KMS-11 (cell line): ENCODE measurements at regions not wholly inside any gene's neighbourhood (a gene's known extent, or its start where the extent isn't known, plus 50 kb on each side); places are given as distances from the start of the nearest gene placed in this dataset.

Experiments used
- H2AFZ ChIP-seq: fragments of 200-600 bp; sonication (generic); 2 replicates; pipeline ENCODE4 v1.6.1; 2016; ENCODE audit warnings: antibody characterized with exemption, mixed run types, low read depth
- H3K27ac ChIP-seq: fragments of 200-600 bp; sonication (generic); 2 replicates; pipeline ENCODE4 v1.6.1; 2016; ENCODE audit warnings: mild to moderate bottlenecking, mixed run types
- H3K27me3 ChIP-seq: fragments of 200-600 bp; sonication (generic); 2 replicates; pipeline ENCODE4 v1.6.1; 2017; ENCODE audit warnings: mild to moderate bottlenecking, low read depth, mixed run types, moderate library complexity; ENCODE audit not compliant: insufficient read depth
- H3K36me3 ChIP-seq: fragments of 200-600 bp; sonication (generic); 2 replicates; pipeline ENCODE4 v1.6.1; 2017; ENCODE audit warnings: mild to moderate bottlenecking, mixed run types; ENCODE audit not compliant: insufficient read depth
- H3K4me1 ChIP-seq: fragments of 200-600 bp; sonication (generic); 2 replicates; pipeline ENCODE4 v1.6.1; 2016; ENCODE audit warnings: mild to moderate bottlenecking, low read depth, mixed run types; ENCODE audit not compliant: poor library complexity, severe bottlenecking
- H3K4me2 ChIP-seq: fragments of 200-600 bp; sonication (generic); 2 replicates; pipeline ENCODE4 v1.7.0; 2016; ENCODE audit warnings: mild to moderate bottlenecking, mixed run types
- H3K4me3 ChIP-seq: fragments of 200-600 bp; sonication (generic); IDR thresholded peaks from 2 replicates; pipeline ENCODE4 v1.6.1; 2017; ENCODE audit warnings: low read depth, low read length, mixed read lengths; ENCODE audit not compliant: insufficient read depth
- H3K79me2 ChIP-seq: fragments of 200-600 bp; sonication (generic); 2 replicates; pipeline ENCODE4 v1.6.1; 2016; ENCODE audit warnings: low read depth, mixed run types; ENCODE audit not compliant: insufficient read depth
- H3K9ac ChIP-seq: fragments of 200-600 bp; sonication (generic); 2 replicates; pipeline ENCODE4 v1.6.1; 2016; ENCODE audit warnings: mild to moderate bottlenecking, mixed run types
- H4K20me1 ChIP-seq: fragments of 200-600 bp; sonication (generic); 2 replicates; pipeline ENCODE4 v1.6.1; 2016; ENCODE audit warnings: mild to moderate bottlenecking, mixed run types; ENCODE audit not compliant: insufficient read depth
- TF ChIP-seq, protein P1 (sequence below): fragments of 200-600 bp; sonication (generic); conservative IDR thresholded peaks from 2 replicates; pipeline ENCODE4 v1.6.1; 2017; ENCODE audit warnings: low read depth, mild to moderate bottlenecking, antibody characterized with exemption, low read length, moderate library complexity, mixed read lengths

GRCh38 chr18:22504251-22505030 is 86.7 kb upstream of the CTAGE1 start:
- H2AFZ ChIP-seq = no peak overlapping the region
- no peaks in the 10 kb centered on the region for H3K36me3 ChIP-seq
- no peaks in the 10 kb centered on the region for H4K20me1 ChIP-seq
- H3K4me3 ChIP-seq = no peak overlapping the region
- H3K27me3 ChIP-seq = no peaks in the 10 kb centered on the region
- H3K9ac ChIP-seq = no peak overlapping the region
- TF ChIP-seq, protein P1, sequence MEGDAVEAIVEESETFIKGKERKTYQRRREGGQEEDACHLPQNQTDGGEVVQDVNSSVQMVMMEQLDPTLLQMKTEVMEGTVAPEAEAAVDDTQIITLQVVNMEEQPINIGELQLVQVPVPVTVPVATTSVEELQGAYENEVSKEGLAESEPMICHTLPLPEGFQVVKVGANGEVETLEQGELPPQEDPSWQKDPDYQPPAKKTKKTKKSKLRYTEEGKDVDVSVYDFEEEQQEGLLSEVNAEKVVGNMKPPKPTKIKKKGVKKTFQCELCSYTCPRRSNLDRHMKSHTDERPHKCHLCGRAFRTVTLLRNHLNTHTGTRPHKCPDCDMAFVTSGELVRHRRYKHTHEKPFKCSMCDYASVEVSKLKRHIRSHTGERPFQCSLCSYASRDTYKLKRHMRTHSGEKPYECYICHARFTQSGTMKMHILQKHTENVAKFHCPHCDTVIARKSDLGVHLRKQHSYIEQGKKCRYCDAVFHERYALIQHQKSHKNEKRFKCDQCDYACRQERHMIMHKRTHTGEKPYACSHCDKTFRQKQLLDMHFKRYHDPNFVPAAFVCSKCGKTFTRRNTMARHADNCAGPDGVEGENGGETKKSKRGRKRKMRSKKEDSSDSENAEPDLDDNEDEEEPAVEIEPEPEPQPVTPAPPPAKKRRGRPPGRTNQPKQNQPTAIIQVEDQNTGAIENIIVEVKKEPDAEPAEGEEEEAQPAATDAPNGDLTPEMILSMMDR = no peak
- H3K27ac ChIP-seq = no peak overlapping the region
- H3K4me1 ChIP-seq = no peaks in the 10 kb centered on the region
- no peaks in the 10 kb centered on the region for H3K79me2 ChIP-seq
- H3K4me2 ChIP-seq = no peak overlapping the region

DNA sequence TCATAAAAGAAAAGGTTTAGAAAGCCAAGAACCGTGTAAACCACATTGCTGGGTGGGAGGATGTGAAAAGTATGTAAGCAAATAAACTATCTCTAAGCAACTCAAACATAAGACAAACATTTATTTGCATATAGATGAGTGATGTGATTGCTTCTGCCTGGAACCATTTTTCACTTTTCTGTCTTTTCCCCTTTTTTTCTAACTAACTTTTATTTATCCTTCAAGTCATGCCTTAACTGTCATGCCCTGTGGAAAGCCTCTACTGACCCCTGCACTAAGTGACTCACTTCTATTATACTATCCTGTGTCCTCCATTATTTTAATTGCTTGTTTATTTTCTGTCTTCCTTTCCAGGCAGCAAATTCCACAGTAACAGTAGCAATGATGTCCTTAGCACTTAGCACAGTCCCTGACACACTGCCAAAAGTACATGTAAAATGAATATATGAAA is 87.5 kb upstream of the CTAGE1 start:
- TF ChIP-seq, protein P1 = no peak
- H3K79me2 ChIP-seq = no peaks in the 10 kb centered on the region
- no peak overlapping the region for H3K9ac ChIP-seq
- H4K20me1 ChIP-seq = no peaks in the 10 kb centered on the region
- H3K4me2 ChIP-seq = no peak overlapping the region
- H3K27ac ChIP-seq = no peak overlapping the region
- no peak overlapping the region for H2AFZ ChIP-seq
- no peaks in the 10 kb centered on the region for H3K4me1 ChIP-seq
- no peak overlapping the region for H3K4me3 ChIP-seq
- H3K36me3 ChIP-seq = no peaks in the 10 kb centered on the region
- no peaks in the 10 kb centered on the region for H3K27me3 ChIP-seq

- no peaks in the 10 kb centered on the region for H3K79me2 ChIP-seq
- H2AFZ ChIP-seq = no peak overlapping the region
- H3K4me3 ChIP-seq = no peak overlapping the region
- no peak overlapping the region for H3K4me2 ChIP-seq
- TF ChIP-seq, protein P1 = no peak
- no peak overlapping the region for H3K9ac ChIP-seq
- no peak overlapping the region for H3K27ac ChIP-seq
- H4K20me1 ChIP-seq = no peaks in the 10 kb centered on the region
- H3K36me3 ChIP-seq = no peaks in the 10 kb centered on the region
- no peaks in the 10 kb centered on the region for H3K27me3 ChIP-seq
- H3K4me1 ChIP-seq = no peaks in the 10 kb centered on the region
These were observed 89.3 kb upstream of the CTAGE1 start for GRCh38 chr18:22507055-22507454.

DNA sequence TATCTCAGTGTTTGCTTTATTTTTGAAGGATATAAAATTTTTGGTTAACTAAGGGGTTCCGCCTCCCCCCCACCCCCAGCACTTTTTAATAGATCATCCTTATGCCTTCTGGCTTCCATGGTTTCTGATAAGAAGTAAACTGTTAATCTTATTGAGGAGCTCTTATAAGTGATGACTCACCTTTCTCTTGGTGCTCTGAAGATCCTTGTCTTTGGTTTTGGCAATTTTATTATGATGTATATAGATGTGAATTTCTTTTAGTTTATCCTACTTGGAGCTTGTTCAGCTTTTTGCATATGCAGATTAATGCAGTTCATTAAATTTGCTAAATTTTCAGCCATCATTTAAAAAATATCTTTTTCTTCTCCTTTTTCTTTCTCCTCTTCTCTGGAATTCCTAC is 91.7 kb upstream of the CTAGE1 start:
- Histone ChIP-seq H3K4me3 (no peak overlapping the region), H3K27ac (no peak overlapping the region), H3K9ac (no peak overlapping the region)

More for the DNA sequence above, 91.7 kb upstream of the CTAGE1 start:
- H3K79me2 ChIP-seq = no peaks in the 10 kb centered on the region
- TF ChIP-seq, protein P1 = no peak
- H2AFZ ChIP-seq = no peak overlapping the region
- no peaks in the 10 kb centered on the region for H3K27me3 ChIP-seq
- H4K20me1 ChIP-seq = no peaks in the 10 kb centered on the region
- H3K36me3 ChIP-seq = no peaks in the 10 kb centered on the region
- H3K4me2 ChIP-seq = no peak overlapping the region
- H3K4me1 ChIP-seq = no peaks in the 10 kb centered on the region
